ENCODE measurements at regions not wholly inside any gene's neighbourhood (a gene's known extent, or its start where the extent isn't known, plus 50 kb on each side); places are given as distances from the start of the nearest gene placed in this dataset.

DNA sequence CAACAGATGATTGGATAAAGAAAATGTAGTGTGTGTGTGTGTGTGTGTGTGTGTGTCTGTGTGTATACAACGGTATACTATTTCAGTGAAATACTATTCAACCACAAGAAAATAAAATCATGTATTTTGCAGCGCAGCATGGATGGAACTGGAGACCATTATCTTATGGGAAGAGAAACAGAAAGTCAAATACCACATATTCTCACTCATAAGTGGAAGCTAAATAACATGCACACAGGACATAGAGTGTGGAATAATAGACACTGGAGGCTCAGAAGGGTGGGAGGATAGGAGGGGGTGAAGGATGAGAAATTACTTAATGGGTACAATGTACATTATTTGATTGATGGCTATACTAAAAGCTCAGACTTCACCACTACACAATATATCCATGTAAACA is 609.1 kb upstream of the SLC39A10 start:
- no peaks in the 10 kb centered on the region for H3K27me3 Mint-ChIP-seq (ENCODE audit: low read depth in 3 of 3)
- H3K27ac Mint-ChIP-seq: no peak overlapping the region
- H3K36me3 Mint-ChIP-seq: no peaks in the 10 kb centered on the region

DNA sequence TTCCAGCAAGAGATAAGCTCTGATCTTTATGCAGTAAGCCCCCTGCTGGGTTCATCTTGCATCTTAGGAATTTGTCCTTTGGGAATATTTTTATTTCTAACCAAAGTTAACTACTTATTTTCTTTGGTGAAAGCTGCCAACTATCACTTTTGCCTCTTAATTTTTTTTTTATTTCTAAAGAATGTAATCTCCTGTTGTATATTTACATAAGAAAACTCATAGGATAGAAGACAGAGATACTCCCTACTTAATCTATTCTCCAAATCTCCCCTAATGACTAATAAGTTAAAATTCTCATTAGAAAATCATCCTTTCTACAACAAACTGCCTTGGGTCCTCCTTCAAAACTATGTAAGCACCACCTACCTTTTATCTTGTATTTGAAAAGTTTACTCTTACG is 612.2 kb upstream of the SLC39A10 start:
- H3K9me3 ChIP-seq (replicated peaks in 1 of 2; ENCODE audit: control insufficient read depth in 1 of 2, insufficient read depth in 1 of 2, low read length in 2 of 2): no peaks in the 10 kb centered on the region
- H3K79me2 ChIP-seq (ENCODE audit: insufficient read depth, low read length): no peaks in the 10 kb centered on the region
- no peaks in the 10 kb centered on the region for H3K27me3 Mint-ChIP-seq (ENCODE audit: low read depth in 3 of 3)
- no peaks in the 10 kb centered on the region for H3K4me1 Mint-ChIP-seq
- no CpG with 5 or more reads among the region's 1 CpG for WGBS (ENCODE audit: insufficient coverage)
- H3K4me3 Mint-ChIP-seq: no peak overlapping the region
- no peak overlapping the region for H3K4me2 ChIP-seq (replicated peaks; ENCODE audit: extremely low read depth, low read length, poor library complexity, severe bottlenecking)
- intact Hi-C loops (cut with micrococcal nuclease): no loop called here
- H3K27me3 ChIP-seq (ENCODE audit: control insufficient read depth in 2 of 2, insufficient read depth in 2 of 2, low read length in 2 of 2): no peaks in the 10 kb centered on the region
- no peak overlapping the region for H3K27ac Mint-ChIP-seq
- TF ChIP-seq CTCF (IDR thresholded peaks at IDR 0.05): no peak
- H2AFZ ChIP-seq (ENCODE audit: insufficient read depth, low read depth, low read length, poor library complexity, severe bottlenecking): no peak overlapping the region
- H3K9me3 Mint-ChIP-seq: peaks cover 0 to 2% (median 0%) of the 10 kb centered on the region in 7 donors
- H3K4me3 ChIP-seq (replicated peaks in 1 of 3; ENCODE audit: low read depth in 2 of 3, low read length in 3 of 3): no peak overlapping the region
- no peak for DNase-seq
- H3K27ac ChIP-seq (ENCODE audit: low read depth in 1 of 2, low read length in 2 of 2): no peak overlapping the region
- H3K36me3 Mint-ChIP-seq: no peaks in the 10 kb centered on the region
- no peaks in the 10 kb centered on the region for H3K4me1 ChIP-seq (ENCODE audit: control insufficient read depth in 1 of 2, insufficient read depth in 2 of 2, low read length in 2 of 2)
- no peaks in the 10 kb centered on the region for H3K36me3 ChIP-seq (replicated peaks in 1 of 2; ENCODE audit: control insufficient read depth in 1 of 2, insufficient read depth in 2 of 2, low read length in 2 of 2)
- no peak overlapping the region for H3K9ac ChIP-seq (ENCODE audit: insufficient read depth, low read length, poor library complexity, severe bottlenecking)
- no peaks in the 10 kb centered on the region for H4K20me1 ChIP-seq (ENCODE audit: insufficient read depth, low read length)

More for the DNA sequence above, 609.1 kb upstream of the SLC39A10 start:
- H3K4me3 Mint-ChIP-seq: no peak overlapping the region
- H3K4me2 ChIP-seq (replicated peaks; ENCODE audit: extremely low read depth, low read length, poor library complexity, severe bottlenecking): no peak overlapping the region
- no peak for DNase-seq
- WGBS (ENCODE audit: insufficient coverage): no CpG with 5 or more reads among the region's 2 CpGs
- H3K27me3 ChIP-seq (ENCODE audit: control insufficient read depth in 2 of 2, insufficient read depth in 2 of 2, low read length in 2 of 2): no peaks in the 10 kb centered on the region
- H3K4me1 Mint-ChIP-seq: no peaks in the 10 kb centered on the region
- no peaks in the 10 kb centered on the region for H3K36me3 ChIP-seq (replicated peaks in 1 of 2; ENCODE audit: control insufficient read depth in 1 of 2, insufficient read depth in 2 of 2, low read length in 2 of 2)
- H3K27ac ChIP-seq (ENCODE audit: low read depth in 1 of 2, low read length in 2 of 2): no peak overlapping the region
- H4K20me1 ChIP-seq (ENCODE audit: insufficient read depth, low read length): no peaks in the 10 kb centered on the region
- H3K4me1 ChIP-seq (ENCODE audit: control insufficient read depth in 1 of 2, insufficient read depth in 2 of 2, low read length in 2 of 2): no peaks in the 10 kb centered on the region
- H3K4me3 ChIP-seq (replicated peaks in 1 of 3; ENCODE audit: low read depth in 2 of 3, low read length in 3 of 3): no peak overlapping the region
- H3K9me3 Mint-ChIP-seq: peaks cover 0 to 6% (median 1%) of the 10 kb centered on the region in 7 donors
- no peaks in the 10 kb centered on the region for H3K79me2 ChIP-seq (ENCODE audit: insufficient read depth, low read length)
- no peak overlapping the region for H3K9ac ChIP-seq (ENCODE audit: insufficient read depth, low read length, poor library complexity, severe bottlenecking)
- no peak overlapping the region for H2AFZ ChIP-seq (ENCODE audit: insufficient read depth, low read depth, low read length, poor library complexity, severe bottlenecking)
- no peak for TF ChIP-seq CTCF (IDR thresholded peaks at IDR 0.05)
- intact Hi-C loops (cut with micrococcal nuclease): no loop called here
- no peaks in the 10 kb centered on the region for H3K9me3 ChIP-seq (replicated peaks in 1 of 2; ENCODE audit: control insufficient read depth in 1 of 2, insufficient read depth in 1 of 2, low read length in 2 of 2)

Measured in CD14-positive monocyte (primary cell).